ENCODE measurements at regions not wholly inside any gene's neighbourhood (a gene's known extent, or its start where the extent isn't known, plus 50 kb on each side); places are given as distances from the start of the nearest gene placed in this dataset.
"Not testable (repeated sequence)": the region's sequence is repeated elsewhere in the genome, so short reads cannot be mapped to it uniquely, and the experiment has no call there.

- TF ChIP-seq CTCF (IDR thresholded peaks at IDR 0.05) (no peak), TEAD4 (CRISPR knock-in tag; IDR thresholded peaks at IDR 0.05) (no peak), RELA (CRISPR knock-in tag; IDR thresholded peaks at IDR 0.05; ENCODE audit: borderline replicate concordance) (no peak), ETV6 (CRISPR knock-in tag; IDR thresholded peaks at IDR 0.05) (no peak), ZNF317 (CRISPR knock-in tag; IDR thresholded peaks at IDR 0.05; ENCODE audit: borderline replicate concordance, low read depth) (no peak), PRDM15 (CRISPR knock-in tag; IDR thresholded peaks at IDR 0.05) (no peak), ZNF425 (CRISPR knock-in tag; conservative IDR thresholded peaks at IDR 0.05) (no peak)
Observed at GRCh38 chr3:34511891-34512290, 713.5 kb downstream of the PDCD6IP start (continued).

- ATAC-seq: not testable (repeated sequence)
Observed at GRCh38 chr3:34519008-34519407, 720.6 kb downstream of the PDCD6IP start.

GRCh38 chr3:34531156-34531555 lies 732.7 kb downstream of the PDCD6IP start:
- ChIA-PET POLR2A (no interaction called here), CTCF (no interaction called here)
- H3K36me3 Mint-ChIP-seq: no peaks in the 10 kb centered on the region
- TF ChIP-seq E2F4 (CRISPR knock-in tag; IDR thresholded peaks at IDR 0.05; ENCODE audit: borderline replicate concordance, low read depth) (no peak), NR2C2 (CRISPR knock-in tag; IDR thresholded peaks at IDR 0.05) (no peak), NR3C1 (CRISPR knock-in tag; conservative IDR thresholded peaks at IDR 0.05; ENCODE audit: low read depth) (no peak), ZNF532 (CRISPR knock-in tag; IDR thresholded peaks at IDR 0.05; ENCODE audit: borderline replicate concordance) (no peak), E2F1 (CRISPR knock-in tag; IDR thresholded peaks at IDR 0.05) (no peak), FOXK1 (CRISPR knock-in tag; IDR thresholded peaks at IDR 0.05) (no peak), CREM (CRISPR knock-in tag; IDR thresholded peaks at IDR 0.05) (no peak), ATF6 (CRISPR knock-in tag; IDR thresholded peaks at IDR 0.05) (no peak)

More at GRCh38 chr3:34519008-34519407, 720.6 kb downstream of the PDCD6IP start:
- H3K4me3 Mint-ChIP-seq; DNase-seq (ENCODE audit: low spot score); CTCF ChIA-PET; POLR2A ChIA-PET; H3K27me3 Mint-ChIP-seq (ENCODE audit: low read depth); H3K4me1 Mint-ChIP-seq; H3K27ac Mint-ChIP-seq: not testable (repeated sequence)
- peaks cover 37% of the 10 kb centered on the region for H3K9me3 Mint-ChIP-seq
- peaks cover 22% of the 10 kb centered on the region for H3K36me3 Mint-ChIP-seq

More at GRCh38 chr3:34531156-34531555, 732.7 kb downstream of the PDCD6IP start:
- H3K27ac Mint-ChIP-seq: no peak overlapping the region
- DNase-seq (ENCODE audit: low spot score): no peak
- no peaks in the 10 kb centered on the region for H3K27me3 Mint-ChIP-seq (ENCODE audit: low read depth)
- H3K4me1 Mint-ChIP-seq: 0 out of 2 replicates have a peak, but pooled peaks cover 2% of the 10 kb centered on the region
- peaks cover 4% of the 10 kb centered on the region for H3K9me3 Mint-ChIP-seq
- no peak overlapping the region for H3K4me3 Mint-ChIP-seq
- ATAC-seq: no peak

All from WTC11 (cell line).